ENCODE measurements at regions not wholly inside any gene's neighbourhood (a gene's known extent, or its start where the extent isn't known, plus 50 kb on each side); places are given as distances from the start of the nearest gene placed in this dataset.

GRCh38 chr18:34159691-34160185 is 65.0 kb downstream of the NOL4 start:
- H3K27ac ChIP-seq (ENCODE audit: low read depth, low read length) = no peak overlapping the region
- peak overlapping the region; percentile 49 for H3K27ac Mint-ChIP-seq (ENCODE audit: unreplicated experiment)
- H3K9ac ChIP-seq (ENCODE audit: low read length) = peak overlapping the region; percentile 61
- H3K9me3 Mint-ChIP-seq (ENCODE audit: unreplicated experiment) = peaks cover 2% of the 10 kb centered on the region
- H3K36me3 Mint-ChIP-seq (ENCODE audit: low read depth, unreplicated experiment) = no peaks in the 10 kb centered on the region
- no peaks in the 10 kb centered on the region for H3K4me1 ChIP-seq (ENCODE audit: insufficient read depth, low read length)
- no peaks in the 10 kb centered on the region for H3K79me2 ChIP-seq (ENCODE audit: insufficient read depth, low read length)
- no peaks in the 10 kb centered on the region for H3K36me3 ChIP-seq (ENCODE audit: insufficient read depth, low read length)
- no peaks in the 10 kb centered on the region for H3K9me3 ChIP-seq (ENCODE audit: insufficient read depth, low read depth, low read length)
- peak overlapping the region; percentile 90 for H3K4me2 ChIP-seq (ENCODE audit: low read length)
- no peaks in the 10 kb centered on the region for H4K20me1 ChIP-seq (ENCODE audit: insufficient read depth, low read length)
- no peak for FAIRE-seq
- peaks cover 7% of the 10 kb centered on the region for H3K27me3 Mint-ChIP-seq (ENCODE audit: low read depth, unreplicated experiment)
- peak overlapping the region; percentile 78 for H3K4me3 Mint-ChIP-seq (ENCODE audit: unreplicated experiment)
- peak overlapping the region; percentile 94 for H2AFZ ChIP-seq (ENCODE audit: low read depth, low read length)
- peak overlapping the region; percentile 64 for H3K4me3 ChIP-seq (ENCODE audit: insufficient read depth, low read depth, low read length)
- H3K27me3 ChIP-seq (ENCODE audit: insufficient read depth, low read length) = no peaks in the 10 kb centered on the region
- H3K4me1 Mint-ChIP-seq (ENCODE audit: low read depth, unreplicated experiment) = no peaks in the 10 kb centered on the region
- TF ChIP-seq CTCF (IDR thresholded peaks at IDR 0.05; ENCODE audit: insufficient read depth, low read depth, low read length) (no peak), EZH2 (IDR thresholded peaks at IDR 0.05; ENCODE audit: insufficient read depth, low read length) (no peak)
- no peak for DNase-seq (ENCODE audit: low read depth)

GRCh38 chr18:34158881-34159690 is 65.6 kb downstream of the NOL4 start:
- Histone ChIP-seq H3K9ac (ENCODE audit: low read length) (peak overlapping the region; percentile 61), H3K27ac (ENCODE audit: low read depth, low read length) (no peak overlapping the region), H3K9me3 (ENCODE audit: insufficient read depth, low read depth, low read length) (no peaks in the 10 kb centered on the region), H4K20me1 (ENCODE audit: insufficient read depth, low read length) (no peaks in the 10 kb centered on the region), H3K4me3 (ENCODE audit: insufficient read depth, low read depth, low read length) (peak overlapping the region; percentile 64), H3K79me2 (ENCODE audit: insufficient read depth, low read length) (no peaks in the 10 kb centered on the region), H3K4me2 (ENCODE audit: low read length) (peak overlapping the region; percentile 90), H3K27me3 (ENCODE audit: insufficient read depth, low read length) (no peaks in the 10 kb centered on the region), H3K36me3 (ENCODE audit: insufficient read depth, low read length) (no peaks in the 10 kb centered on the region), H2AFZ (ENCODE audit: low read depth, low read length) (peak overlapping the region; percentile 94), H3K4me1 (ENCODE audit: insufficient read depth, low read length) (no peaks in the 10 kb centered on the region)
- H3K27me3 Mint-ChIP-seq (ENCODE audit: low read depth, unreplicated experiment) = peaks cover 7% of the 10 kb centered on the region
- H3K36me3 Mint-ChIP-seq (ENCODE audit: low read depth, unreplicated experiment) = no peaks in the 10 kb centered on the region
- H3K9me3 Mint-ChIP-seq (ENCODE audit: unreplicated experiment) = no peaks in the 10 kb centered on the region
- no peaks in the 10 kb centered on the region for H3K4me1 Mint-ChIP-seq (ENCODE audit: low read depth, unreplicated experiment)
- TF ChIP-seq CTCF (IDR thresholded peaks at IDR 0.05; ENCODE audit: insufficient read depth, low read depth, low read length) (peak; percentile 14), EZH2 (IDR thresholded peaks at IDR 0.05; ENCODE audit: insufficient read depth, low read length) (no peak)
- peak overlapping the region; percentile 49 for H3K27ac Mint-ChIP-seq (ENCODE audit: unreplicated experiment)
- no peak for FAIRE-seq
- peak; percentile 29 for DNase-seq (ENCODE audit: low read depth)
- H3K4me3 Mint-ChIP-seq (ENCODE audit: unreplicated experiment) = peak overlapping the region; percentile 78

- Histone ChIP-seq H3K4me3 (ENCODE audit: insufficient read depth, low read depth, low read length) (no peak overlapping the region), H3K9ac (ENCODE audit: low read length) (no peak overlapping the region)
- H3K9me3 Mint-ChIP-seq (ENCODE audit: unreplicated experiment) = no peaks in the 10 kb centered on the region
Measured at GRCh38 chr18:34153711-34154110, 71.0 kb downstream of the NOL4 start.

More at GRCh38 chr18:34153711-34154110, 71.0 kb downstream of the NOL4 start:
- Histone ChIP-seq H3K36me3 (ENCODE audit: insufficient read depth, low read length) (no peaks in the 10 kb centered on the region), H2AFZ (ENCODE audit: low read depth, low read length) (peak overlapping the region; percentile 72), H3K27ac (ENCODE audit: low read depth, low read length) (no peak overlapping the region), H3K27me3 (ENCODE audit: insufficient read depth, low read length) (no peaks in the 10 kb centered on the region), H3K79me2 (ENCODE audit: insufficient read depth, low read length) (no peaks in the 10 kb centered on the region), H3K4me2 (ENCODE audit: low read length) (peak overlapping the region; percentile 72), H3K9me3 (ENCODE audit: insufficient read depth, low read depth, low read length) (no peaks in the 10 kb centered on the region), H4K20me1 (ENCODE audit: insufficient read depth, low read length) (no peaks in the 10 kb centered on the region), H3K4me1 (ENCODE audit: insufficient read depth, low read length) (no peaks in the 10 kb centered on the region)
- H3K27me3 Mint-ChIP-seq (ENCODE audit: low read depth, unreplicated experiment) = peaks cover 5% of the 10 kb centered on the region
- FAIRE-seq = no peak
- H3K4me3 Mint-ChIP-seq (ENCODE audit: unreplicated experiment) = no peak overlapping the region
- no peak overlapping the region for H3K27ac Mint-ChIP-seq (ENCODE audit: unreplicated experiment)
- no peaks in the 10 kb centered on the region for H3K36me3 Mint-ChIP-seq (ENCODE audit: low read depth, unreplicated experiment)
- TF ChIP-seq EZH2 (IDR thresholded peaks at IDR 0.05; ENCODE audit: insufficient read depth, low read length) = no peak
- TF ChIP-seq CTCF (IDR thresholded peaks at IDR 0.05; ENCODE audit: insufficient read depth, low read depth, low read length) = no peak
- no peaks in the 10 kb centered on the region for H3K4me1 Mint-ChIP-seq (ENCODE audit: low read depth, unreplicated experiment)
- DNase-seq (ENCODE audit: low read depth) = peak; percentile 11

Data from astrocyte (in vitro differentiated cells and primary cell).